ENCODE measurements at regions not wholly inside any gene's neighbourhood (a gene's known extent, or its start where the extent isn't known, plus 50 kb on each side); places are given as distances from the start of the nearest gene placed in this dataset.

GRCh38 chr13:40344270-40345148, 321.9 kb downstream of the FOXO1 start:
- Histone ChIP-seq H3K9ac (ENCODE audit: low read length) (no peak overlapping the region), H3K79me1 (replicated peaks; ENCODE audit: low read length, poor library complexity, severe bottlenecking) (no peaks in the 10 kb centered on the region), H3K14ac (ENCODE audit: low read length in 2 of 2) (no peak overlapping the region), H3K9me3 (ENCODE audit: control insufficient read depth, low read length) (no peaks in the 10 kb centered on the region), H2BK5ac (ENCODE audit: low read depth, low read length, poor library complexity, severe bottlenecking) (no peak overlapping the region), H3K18ac (ENCODE audit: low read depth in 1 of 2, low read length in 2 of 2) (no peak overlapping the region), H4K91ac (ENCODE audit: low read length) (no peak overlapping the region), H3K4me3 (ENCODE audit: insufficient read depth in 1 of 2, low read depth in 1 of 2, low read length in 2 of 2) (no peak overlapping the region), H3K23ac (ENCODE audit: low read length in 2 of 2) (no peak overlapping the region), H3K36me3 (ENCODE audit: control insufficient read depth in 1 of 2, insufficient read depth in 2 of 2, low read depth in 1 of 2, low read length in 2 of 2) (no peaks in the 10 kb centered on the region), H2BK12ac (ENCODE audit: low read length in 2 of 2) (no peak overlapping the region), H2AK5ac (ENCODE audit: low read length, severe bottlenecking) (no peak overlapping the region), H3K27ac (ENCODE audit: low read length, poor library complexity, severe bottlenecking) (no peak overlapping the region), H3K4me1 (ENCODE audit: control insufficient read depth, insufficient read depth, low read depth, low read length) (peaks cover 6% of the 10 kb centered on the region), H3K4ac (ENCODE audit: low read depth in 1 of 2, low read length in 2 of 2) (no peak overlapping the region), H3K4me2 (ENCODE audit: low read length, poor library complexity, severe bottlenecking) (no peak overlapping the region), H2BK120ac (ENCODE audit: low read depth, low read length) (no peak overlapping the region), H2BK15ac (ENCODE audit: low read depth, poor library complexity, severe bottlenecking) (no peak overlapping the region), H4K8ac (ENCODE audit: low read length) (no peak overlapping the region), H2AFZ (ENCODE audit: low read depth, low read length) (no peak overlapping the region), H3K27me3 (ENCODE audit: control insufficient read depth in 1 of 2, insufficient read depth in 1 of 2, low read length in 2 of 2) (no peaks in the 10 kb centered on the region)
- 81% methylated on average over 11 of the region's 11 CpGs for WGBS
- DNase-seq: no peak

DNA sequence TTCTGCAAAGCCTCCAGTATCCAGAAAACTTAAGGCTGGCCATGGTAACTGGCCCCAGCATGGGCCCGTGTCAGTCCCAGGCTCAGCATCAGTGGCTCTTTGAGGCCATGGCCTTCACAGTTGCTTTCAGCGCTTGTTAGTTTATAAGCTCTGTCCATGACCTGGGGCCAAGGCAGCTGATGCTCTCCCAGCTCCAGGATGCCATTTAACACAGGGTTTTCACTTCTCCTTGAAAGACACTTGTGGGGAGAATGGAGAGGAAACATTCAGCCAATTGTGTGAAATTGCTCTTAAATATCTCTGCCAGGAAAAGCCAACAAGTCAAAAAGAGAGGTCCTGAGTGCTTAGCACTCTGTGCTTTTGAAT, 321.3 kb downstream of the FOXO1 start:
- no peak for DNase-seq
- no peak overlapping the region for H3K23ac ChIP-seq (ENCODE audit: low read length in 2 of 2)
- H2AK5ac ChIP-seq (ENCODE audit: low read length, severe bottlenecking): no peak overlapping the region
- H3K79me1 ChIP-seq (replicated peaks; ENCODE audit: low read length, poor library complexity, severe bottlenecking): no peaks in the 10 kb centered on the region
- no peak overlapping the region for H3K18ac ChIP-seq (ENCODE audit: low read depth in 1 of 2, low read length in 2 of 2)
- no peak overlapping the region for H2BK15ac ChIP-seq (ENCODE audit: low read depth, poor library complexity, severe bottlenecking)
- no peak overlapping the region for H2AFZ ChIP-seq (ENCODE audit: low read depth, low read length)
- H2BK5ac ChIP-seq (ENCODE audit: low read depth, low read length, poor library complexity, severe bottlenecking): no peak overlapping the region
- H3K27ac ChIP-seq (ENCODE audit: low read length, poor library complexity, severe bottlenecking): no peak overlapping the region
- no peak overlapping the region for H2BK120ac ChIP-seq (ENCODE audit: low read depth, low read length)
- no peak overlapping the region for H3K14ac ChIP-seq (ENCODE audit: low read length in 2 of 2)
- H2BK12ac ChIP-seq (ENCODE audit: low read length in 2 of 2): no peak overlapping the region
- H3K4me1 ChIP-seq (ENCODE audit: control insufficient read depth, insufficient read depth, low read depth, low read length): peaks cover 6% of the 10 kb centered on the region
- no peaks in the 10 kb centered on the region for H3K27me3 ChIP-seq (ENCODE audit: control insufficient read depth in 1 of 2, insufficient read depth in 1 of 2, low read length in 2 of 2)
- no peaks in the 10 kb centered on the region for H3K9me3 ChIP-seq (ENCODE audit: control insufficient read depth, low read length)
- no peak overlapping the region for H4K8ac ChIP-seq (ENCODE audit: low read length)
- no peak overlapping the region for H3K4me2 ChIP-seq (ENCODE audit: low read length, poor library complexity, severe bottlenecking)
- 95% methylated on average over 2 of the region's 2 CpGs for WGBS
- H3K36me3 ChIP-seq (ENCODE audit: control insufficient read depth in 1 of 2, insufficient read depth in 2 of 2, low read depth in 1 of 2, low read length in 2 of 2): no peaks in the 10 kb centered on the region
- H3K4me3 ChIP-seq (ENCODE audit: insufficient read depth in 1 of 2, low read depth in 1 of 2, low read length in 2 of 2): no peak overlapping the region
- H4K91ac ChIP-seq (ENCODE audit: low read length): no peak overlapping the region
- no peak overlapping the region for H3K4ac ChIP-seq (ENCODE audit: low read depth in 1 of 2, low read length in 2 of 2)
- H3K9ac ChIP-seq (ENCODE audit: low read length): no peak overlapping the region

- Histone ChIP-seq H3K36me3 (ENCODE audit: control insufficient read depth in 1 of 2, insufficient read depth in 2 of 2, low read depth in 1 of 2, low read length in 2 of 2) (no peaks in the 10 kb centered on the region), H2BK120ac (ENCODE audit: low read depth, low read length) (no peak overlapping the region), H3K27me3 (ENCODE audit: control insufficient read depth in 1 of 2, insufficient read depth in 1 of 2, low read length in 2 of 2) (no peaks in the 10 kb centered on the region), H3K4me2 (ENCODE audit: low read length, poor library complexity, severe bottlenecking) (no peak overlapping the region), H3K9me3 (ENCODE audit: control insufficient read depth, low read length) (no peaks in the 10 kb centered on the region), H3K14ac (ENCODE audit: low read length in 2 of 2) (no peak overlapping the region), H2AFZ (ENCODE audit: low read depth, low read length) (no peak overlapping the region), H2BK12ac (ENCODE audit: low read length in 2 of 2) (no peak overlapping the region), H3K27ac (ENCODE audit: low read length, poor library complexity, severe bottlenecking) (no peak overlapping the region), H3K4me3 (ENCODE audit: insufficient read depth in 1 of 2, low read depth in 1 of 2, low read length in 2 of 2) (no peak overlapping the region), H2BK5ac (ENCODE audit: low read depth, low read length, poor library complexity, severe bottlenecking) (no peak overlapping the region), H3K4me1 (ENCODE audit: control insufficient read depth, insufficient read depth, low read depth, low read length) (peaks cover 3% of the 10 kb centered on the region), H4K91ac (ENCODE audit: low read length) (no peak overlapping the region), H2AK5ac (ENCODE audit: low read length, severe bottlenecking) (no peak overlapping the region), H3K9ac (ENCODE audit: low read length) (no peak overlapping the region), H3K4ac (ENCODE audit: low read depth in 1 of 2, low read length in 2 of 2) (no peak overlapping the region), H3K18ac (ENCODE audit: low read depth in 1 of 2, low read length in 2 of 2) (no peak overlapping the region), H2BK15ac (ENCODE audit: low read depth, poor library complexity, severe bottlenecking) (no peak overlapping the region), H4K8ac (ENCODE audit: low read length) (no peak overlapping the region), H3K23ac (ENCODE audit: low read length in 2 of 2) (no peak overlapping the region), H3K79me1 (replicated peaks; ENCODE audit: low read length, poor library complexity, severe bottlenecking) (no peaks in the 10 kb centered on the region)
- no peak for DNase-seq
- 78% methylated on average over 12 of the region's 12 CpGs for WGBS
These were observed 320.6 kb downstream of the FOXO1 start for GRCh38 chr13:40345654-40346372.

GRCh38 chr13:40346592-40346991, 319.8 kb downstream of the FOXO1 start:
- Histone ChIP-seq H3K14ac (ENCODE audit: low read length in 2 of 2) (no peak overlapping the region), H2AK5ac (ENCODE audit: low read length, severe bottlenecking) (no peak overlapping the region), H2BK15ac (ENCODE audit: low read depth, poor library complexity, severe bottlenecking) (no peak overlapping the region), H3K18ac (ENCODE audit: low read depth in 1 of 2, low read length in 2 of 2) (no peak overlapping the region), H4K8ac (ENCODE audit: low read length) (no peak overlapping the region), H4K91ac (ENCODE audit: low read length) (no peak overlapping the region), H2BK120ac (ENCODE audit: low read depth, low read length) (no peak overlapping the region), H3K4me3 (ENCODE audit: insufficient read depth in 1 of 2, low read depth in 1 of 2, low read length in 2 of 2) (no peak overlapping the region), H3K9ac (ENCODE audit: low read length) (no peak overlapping the region), H3K27me3 (ENCODE audit: control insufficient read depth in 1 of 2, insufficient read depth in 1 of 2, low read length in 2 of 2) (no peaks in the 10 kb centered on the region), H2AFZ (ENCODE audit: low read depth, low read length) (no peak overlapping the region), H3K4me1 (ENCODE audit: control insufficient read depth, insufficient read depth, low read depth, low read length) (peaks cover under 1% of the 10 kb centered on the region), H2BK12ac (ENCODE audit: low read length in 2 of 2) (no peak overlapping the region), H3K4me2 (ENCODE audit: low read length, poor library complexity, severe bottlenecking) (no peak overlapping the region), H3K23ac (ENCODE audit: low read length in 2 of 2) (no peak overlapping the region), H2BK5ac (ENCODE audit: low read depth, low read length, poor library complexity, severe bottlenecking) (no peak overlapping the region), H3K4ac (ENCODE audit: low read depth in 1 of 2, low read length in 2 of 2) (no peak overlapping the region), H3K79me1 (replicated peaks; ENCODE audit: low read length, poor library complexity, severe bottlenecking) (no peaks in the 10 kb centered on the region), H3K27ac (ENCODE audit: low read length, poor library complexity, severe bottlenecking) (no peak overlapping the region), H3K36me3 (ENCODE audit: control insufficient read depth in 1 of 2, insufficient read depth in 2 of 2, low read depth in 1 of 2, low read length in 2 of 2) (no peaks in the 10 kb centered on the region), H3K9me3 (ENCODE audit: control insufficient read depth, low read length) (no peaks in the 10 kb centered on the region)
- no peak for DNase-seq
- WGBS: 77% methylated on average over 2 of the region's 2 CpGs
